ENCODE measurements at regions not wholly inside any gene's neighbourhood (a gene's known extent, or its start where the extent isn't known, plus 50 kb on each side); places are given as distances from the start of the nearest gene placed in this dataset.
"Not testable (repeated sequence)": the region's sequence is repeated elsewhere in the genome, so short reads cannot be mapped to it uniquely, and the experiment has no call there.

DNA sequence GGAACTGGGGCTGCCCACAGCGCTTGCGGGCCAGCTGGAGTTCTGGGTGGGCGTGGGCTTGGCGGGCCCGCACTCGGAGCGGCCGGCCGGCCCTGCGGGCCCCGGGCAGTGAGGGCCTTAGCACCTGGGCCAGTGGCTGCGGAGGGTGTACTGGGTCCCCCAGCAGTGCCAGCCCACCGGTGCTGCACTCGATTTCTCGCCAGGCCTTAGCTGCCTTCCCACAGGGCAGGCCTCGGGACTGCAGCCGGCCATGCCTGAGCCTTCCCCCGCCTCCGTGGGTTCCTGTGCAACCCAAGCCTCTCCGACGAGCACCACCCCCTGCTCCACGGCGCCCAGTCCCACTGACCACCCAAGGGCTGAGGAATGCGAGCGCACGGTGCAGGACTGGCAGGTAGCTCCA lies 232.5 kb downstream of the FAM181B start:
- CTCF ChIA-PET (ENCODE audit: partially characterized antibody) = interaction anchor here (1.3 kb wide), 1 partner anchor 195 kb away, joined by 6 read pairs; no protein-coding TSS in a partner anchor
- 100% methylated on average over 4 of the region's 26 CpGs; no CpG with 5 or more reads in 1 of the 2 experiments for WGBS, 2 experiments (ENCODE audit: extremely low coverage in 1 of 2, insufficient coverage in 1 of 2, insufficient read length in 1 of 2, insufficient replicate concordance in 2 of 2, low coverage in 1 of 2, low lambda C conversion rate in 2 of 2, missing lambda C conversion rate in 1 of 2)
- POLR2A ChIA-PET (ENCODE audit: partially characterized antibody) = not testable (repeated sequence)

More for the DNA sequence above, 232.5 kb downstream of the FAM181B start:
- not testable (repeated sequence) for FAIRE-seq; H4K91ac ChIP-seq (replicated peaks; ENCODE audit: insufficient read length, low read length); H3K56ac ChIP-seq (replicated peaks; ENCODE audit: insufficient read length, low read depth, low read length); H3K4me2 ChIP-seq (ENCODE audit: insufficient read depth in 1 of 2, low read depth in 2 of 2, low read length in 2 of 2); H3K79me2 ChIP-seq (ENCODE audit: control insufficient read depth in 1 of 2, insufficient read depth in 2 of 2, low read length in 2 of 2); H3K23ac ChIP-seq (ENCODE audit: insufficient read length); H3K79me1 ChIP-seq (ENCODE audit: low read depth, low read length); H3K27me3 ChIP-seq (replicated peaks in 1 of 4; ENCODE audit: control insufficient read depth in 3 of 4, extremely low read depth in 1 of 4, insufficient read depth in 3 of 4, low read length in 3 of 4); H2AK5ac ChIP-seq (ENCODE audit: low read depth, low read length); H2BK15ac ChIP-seq (ENCODE audit: low read length); H3K9ac ChIP-seq (replicated peaks in 1 of 4; ENCODE audit: extremely low read depth in 1 of 4, low read depth in 3 of 4, low read length in 3 of 4); H4K8ac ChIP-seq (ENCODE audit: extremely low read depth, insufficient read depth, low read length); H3K27ac ChIP-seq (ENCODE audit: low read depth, low read length); H3K36me3 ChIP-seq (ENCODE audit: control insufficient read depth in 2 of 4, insufficient read depth in 4 of 4, low read length in 3 of 4); H3K4me1 ChIP-seq (replicated peaks in 1 of 4; ENCODE audit: control insufficient read depth in 3 of 4, insufficient read depth in 4 of 4, low read length in 3 of 4); H3K23me2 ChIP-seq (ENCODE audit: low read depth, low read length); H3K14ac ChIP-seq (ENCODE audit: insufficient read length); H3K4me3 ChIP-seq (ENCODE audit: extremely low read depth in 1 of 4, insufficient read depth in 2 of 4, low read depth in 3 of 4, low read length in 4 of 4); H2BK120ac ChIP-seq (replicated peaks; ENCODE audit: low read depth, low read length); DNase-seq (ENCODE audit: low read depth in 1 of 2, low spot score in 2 of 2); H2BK5ac ChIP-seq (ENCODE audit: low read depth, low read length); H3K18ac ChIP-seq (ENCODE audit: extremely low read depth, low read length); H3K4ac ChIP-seq (replicated peaks; ENCODE audit: insufficient read length, low read depth, low read length); H4K20me1 ChIP-seq (replicated peaks in 1 of 2; ENCODE audit: control insufficient read depth in 1 of 2, insufficient read depth in 2 of 2, low read length in 2 of 2); H2BK12ac ChIP-seq (ENCODE audit: low read depth, low read length); H3K9me3 ChIP-seq (ENCODE audit: insufficient read depth in 2 of 2, low read depth in 1 of 2, low read length in 1 of 2); H4K5ac ChIP-seq (ENCODE audit: insufficient read length, low read depth, low read length); H2AFZ ChIP-seq (ENCODE audit: low read length); H2BK20ac ChIP-seq (ENCODE audit: low read length)

Data from H1 (cell line).